ENCODE measurements at regions not wholly inside any gene's neighbourhood (a gene's known extent, or its start where the extent isn't known, plus 50 kb on each side); places are given as distances from the start of the nearest gene placed in this dataset.

GRCh38 chr18:59957957-59958356 lies 58.2 kb downstream of the PMAIP1 start:
- no peaks in the 10 kb centered on the region for H3K27me3 ChIP-seq (replicated peaks in 1 of 4; ENCODE audit: control insufficient read depth in 3 of 4, extremely low read depth in 1 of 4, insufficient read depth in 3 of 4, low read length in 3 of 4)
- no peak overlapping the region for H3K4me2 ChIP-seq (ENCODE audit: insufficient read depth in 1 of 2, low read depth in 2 of 2, low read length in 2 of 2)
- no peak overlapping the region for H4K5ac ChIP-seq (ENCODE audit: insufficient read length, low read depth, low read length)
- FAIRE-seq = no peak
- H2AFZ ChIP-seq (ENCODE audit: low read length) = no peak overlapping the region
- DNase-seq (ENCODE audit: low read depth in 1 of 2, low spot score in 2 of 2) = no peak
- no peak overlapping the region for H3K9ac ChIP-seq (replicated peaks in 1 of 4; ENCODE audit: extremely low read depth in 1 of 4, low read depth in 3 of 4, low read length in 3 of 4)
- no peaks in the 10 kb centered on the region for H3K79me2 ChIP-seq (ENCODE audit: control insufficient read depth in 1 of 2, insufficient read depth in 2 of 2, low read length in 2 of 2)
- H4K8ac ChIP-seq (ENCODE audit: extremely low read depth, insufficient read depth, low read length) = no peak overlapping the region
- H3K18ac ChIP-seq (ENCODE audit: extremely low read depth, low read length) = no peak overlapping the region
- no peaks in the 10 kb centered on the region for H4K20me1 ChIP-seq (replicated peaks in 1 of 2; ENCODE audit: control insufficient read depth in 1 of 2, insufficient read depth in 2 of 2, low read length in 2 of 2)
- H2BK12ac ChIP-seq (ENCODE audit: low read depth, low read length) = no peak overlapping the region
- no peaks in the 10 kb centered on the region for H3K4me1 ChIP-seq (replicated peaks in 1 of 4; ENCODE audit: control insufficient read depth in 3 of 4, insufficient read depth in 4 of 4, low read length in 3 of 4)
- H4K91ac ChIP-seq (replicated peaks; ENCODE audit: insufficient read length, low read length) = no peak overlapping the region
- WGBS, 2 experiments (ENCODE audit: extremely low coverage in 1 of 2, insufficient coverage in 1 of 2, insufficient read length in 1 of 2, insufficient replicate concordance in 2 of 2, low coverage in 1 of 2, low lambda C conversion rate in 2 of 2, missing lambda C conversion rate in 1 of 2) = 86% methylated on average over 2 of the region's 2 CpGs; no CpG with 5 or more reads in 1 of the 2 experiments
- no peak overlapping the region for H2BK20ac ChIP-seq (ENCODE audit: low read length)
- H3K4ac ChIP-seq (replicated peaks; ENCODE audit: insufficient read length, low read depth, low read length) = no peak overlapping the region
- TF ChIP-seq SRF (IDR thresholded peaks at IDR 0.05; ENCODE audit: low read depth, low read length) (no peak), CTBP2 (IDR thresholded peaks at IDR 0.05; ENCODE audit: borderline replicate concordance, insufficient read depth, insufficient read length, low read length) (no peak), RFX5 (IDR thresholded peaks at IDR 0.05; ENCODE audit: borderline replicate concordance, low read depth, low read length) (no peak)
- ChIA-PET CTCF (ENCODE audit: partially characterized antibody) (no interaction called here), POLR2A (ENCODE audit: partially characterized antibody) (no interaction called here)
- H3K14ac ChIP-seq (ENCODE audit: insufficient read length) = no peak overlapping the region
- H3K23ac ChIP-seq (ENCODE audit: insufficient read length) = no peak overlapping the region
- H3K27ac ChIP-seq (ENCODE audit: low read depth, low read length) = no peak overlapping the region
- H3K9me3 ChIP-seq (ENCODE audit: insufficient read depth in 2 of 2, low read depth in 1 of 2, low read length in 1 of 2) = no peaks in the 10 kb centered on the region
- H3K23me2 ChIP-seq (ENCODE audit: low read depth, low read length) = no peaks in the 10 kb centered on the region
- no peak overlapping the region for H3K4me3 ChIP-seq (ENCODE audit: extremely low read depth in 1 of 4, insufficient read depth in 2 of 4, low read depth in 3 of 4, low read length in 4 of 4)
- no peak overlapping the region for H3K56ac ChIP-seq (replicated peaks; ENCODE audit: insufficient read length, low read depth, low read length)
- H2BK120ac ChIP-seq (replicated peaks; ENCODE audit: low read depth, low read length) = no peak overlapping the region
- no peaks in the 10 kb centered on the region for H3K79me1 ChIP-seq (ENCODE audit: low read depth, low read length)
- H2BK15ac ChIP-seq (ENCODE audit: low read length) = no peak overlapping the region
- H2AK5ac ChIP-seq (ENCODE audit: low read depth, low read length) = no peak overlapping the region
- no peak overlapping the region for H2BK5ac ChIP-seq (ENCODE audit: low read depth, low read length)
- no peaks in the 10 kb centered on the region for H3K36me3 ChIP-seq (ENCODE audit: control insufficient read depth in 2 of 4, insufficient read depth in 4 of 4, low read length in 3 of 4)

Data from H1 (cell line).